ENCODE measurements at regions not wholly inside any gene's neighbourhood (a gene's known extent, or its start where the extent isn't known, plus 50 kb on each side); places are given as distances from the start of the nearest gene placed in this dataset.

DNA sequence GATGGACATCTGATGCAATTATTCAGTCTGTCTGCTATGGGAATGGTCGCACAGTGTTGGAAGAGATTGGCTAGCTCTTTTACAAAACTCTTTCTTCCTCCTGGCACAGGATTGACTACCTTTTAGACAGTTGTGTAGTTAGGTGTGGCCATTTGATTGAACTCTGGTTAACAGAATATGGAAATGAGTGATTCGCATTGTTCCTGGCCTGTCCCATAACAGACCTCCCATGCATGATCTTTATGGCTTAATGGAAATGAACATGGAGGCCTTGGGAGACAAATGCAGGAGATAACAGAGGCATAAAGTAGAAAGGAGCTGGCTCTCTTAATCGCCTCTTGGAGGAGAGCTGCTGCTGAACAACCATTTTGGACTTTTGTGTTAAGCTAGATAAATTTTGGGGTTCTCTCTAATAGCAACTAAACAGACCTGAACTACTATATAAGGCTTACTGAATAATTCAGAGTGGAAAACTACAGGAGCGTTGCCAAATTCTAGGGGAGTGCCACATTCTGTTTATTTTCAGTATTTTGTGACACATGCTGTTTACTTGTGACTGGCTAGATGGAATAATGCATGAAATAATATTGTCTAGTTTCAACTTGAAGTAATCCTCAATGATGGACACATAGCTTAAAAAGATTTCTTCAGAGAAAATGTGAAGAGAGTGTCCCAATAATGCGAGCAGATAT is 357.7 kb upstream of the SGO1 start (continued):
- TF ChIP-seq, protein P1, sequence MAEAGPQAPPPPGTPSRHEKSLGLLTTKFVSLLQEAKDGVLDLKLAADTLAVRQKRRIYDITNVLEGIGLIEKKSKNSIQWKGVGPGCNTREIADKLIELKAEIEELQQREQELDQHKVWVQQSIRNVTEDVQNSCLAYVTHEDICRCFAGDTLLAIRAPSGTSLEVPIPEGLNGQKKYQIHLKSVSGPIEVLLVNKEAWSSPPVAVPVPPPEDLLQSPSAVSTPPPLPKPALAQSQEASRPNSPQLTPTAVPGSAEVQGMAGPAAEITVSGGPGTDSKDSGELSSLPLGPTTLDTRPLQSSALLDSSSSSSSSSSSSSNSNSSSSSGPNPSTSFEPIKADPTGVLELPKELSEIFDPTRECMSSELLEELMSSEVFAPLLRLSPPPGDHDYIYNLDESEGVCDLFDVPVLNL (CRISPR knock-in tag; IDR thresholded peaks at IDR 0.05; ENCODE audit: borderline replicate concordance, low read depth) = no peak
- TF ChIP-seq ZNF263 (CRISPR knock-in tag; IDR thresholded peaks at IDR 0.05; ENCODE audit: low read depth) (no peak), RELA (CRISPR knock-in tag; IDR thresholded peaks at IDR 0.05; ENCODE audit: borderline replicate concordance) (no peak), ZBTB21 (CRISPR knock-in tag; IDR thresholded peaks at IDR 0.05; ENCODE audit: borderline replicate concordance) (no peak)

DNA sequence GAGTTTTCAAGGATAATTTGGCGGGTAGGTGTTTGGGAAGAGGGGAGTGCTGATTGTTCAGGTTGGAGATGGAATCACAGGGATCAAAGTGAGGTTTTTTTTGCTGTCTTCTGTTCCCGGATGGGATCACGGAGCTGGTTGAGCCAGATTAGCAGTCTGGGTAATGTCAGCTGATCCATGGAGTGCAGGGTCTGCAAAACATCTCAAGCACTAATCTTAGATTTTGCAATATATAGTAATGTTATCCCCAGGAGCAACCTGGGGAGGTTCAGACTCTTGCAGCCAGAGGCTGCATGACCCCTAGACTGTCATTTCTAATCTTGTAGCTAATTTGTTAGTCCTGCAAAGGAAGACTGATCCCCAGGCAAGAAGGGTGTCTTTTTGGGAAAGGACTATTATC is 354.1 kb upstream of the SGO1 start:
- H3K27me3 Mint-ChIP-seq (ENCODE audit: low read depth) = no peaks in the 10 kb centered on the region
- POLR2A ChIA-PET = no interaction called here
- DNase-seq (ENCODE audit: low spot score) (no peak), ATAC-seq (no peak)
- H3K27ac Mint-ChIP-seq = peak overlapping the region; percentile 22; the same call in 1 of the 2 replicates
- H3K4me1 Mint-ChIP-seq = peaks cover 12% of the 10 kb centered on the region
- H3K9me3 Mint-ChIP-seq = no peaks in the 10 kb centered on the region
- H3K4me3 Mint-ChIP-seq = no peak overlapping the region
- TF ChIP-seq ESRRA (CRISPR knock-in tag; IDR thresholded peaks at IDR 0.05; ENCODE audit: borderline replicate concordance) (no peak), ZNF317 (CRISPR knock-in tag; IDR thresholded peaks at IDR 0.05; ENCODE audit: borderline replicate concordance, low read depth) (no peak), ZNF138 (CRISPR knock-in tag; conservative IDR thresholded peaks at IDR 0.05) (no peak), FOXK1 (CRISPR knock-in tag; IDR thresholded peaks at IDR 0.05) (no peak), IRF2 (CRISPR knock-in tag; IDR thresholded peaks at IDR 0.05; ENCODE audit: borderline replicate concordance, low read depth) (no peak), MXD4 (CRISPR knock-in tag; IDR thresholded peaks at IDR 0.05; ENCODE audit: borderline replicate concordance) (no peak), ZNF219 (CRISPR knock-in tag; IDR thresholded peaks at IDR 0.05; ENCODE audit: borderline replicate concordance) (no peak)
- TF ChIP-seq, protein P2, sequence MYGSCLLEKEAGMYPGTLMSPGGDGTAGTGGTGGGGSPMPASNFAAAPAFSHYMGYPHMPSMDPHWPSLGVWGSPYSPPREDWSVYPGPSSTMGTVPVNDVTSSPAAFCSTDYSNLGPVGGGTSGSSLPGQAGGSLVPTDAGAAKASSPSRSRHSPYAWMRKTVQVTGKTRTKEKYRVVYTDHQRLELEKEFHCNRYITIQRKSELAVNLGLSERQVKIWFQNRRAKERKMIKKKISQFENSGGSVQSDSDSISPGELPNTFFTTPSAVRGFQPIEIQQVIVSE (CRISPR knock-in tag; IDR thresholded peaks at IDR 0.05; ENCODE audit: borderline replicate concordance) = no peak
- TF ChIP-seq, protein P3, sequence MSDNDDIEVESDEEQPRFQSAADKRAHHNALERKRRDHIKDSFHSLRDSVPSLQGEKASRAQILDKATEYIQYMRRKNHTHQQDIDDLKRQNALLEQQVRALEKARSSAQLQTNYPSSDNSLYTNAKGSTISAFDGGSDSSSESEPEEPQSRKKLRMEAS (CRISPR knock-in tag; IDR thresholded peaks at IDR 0.05) = no peak
- TF ChIP-seq, protein P4, sequence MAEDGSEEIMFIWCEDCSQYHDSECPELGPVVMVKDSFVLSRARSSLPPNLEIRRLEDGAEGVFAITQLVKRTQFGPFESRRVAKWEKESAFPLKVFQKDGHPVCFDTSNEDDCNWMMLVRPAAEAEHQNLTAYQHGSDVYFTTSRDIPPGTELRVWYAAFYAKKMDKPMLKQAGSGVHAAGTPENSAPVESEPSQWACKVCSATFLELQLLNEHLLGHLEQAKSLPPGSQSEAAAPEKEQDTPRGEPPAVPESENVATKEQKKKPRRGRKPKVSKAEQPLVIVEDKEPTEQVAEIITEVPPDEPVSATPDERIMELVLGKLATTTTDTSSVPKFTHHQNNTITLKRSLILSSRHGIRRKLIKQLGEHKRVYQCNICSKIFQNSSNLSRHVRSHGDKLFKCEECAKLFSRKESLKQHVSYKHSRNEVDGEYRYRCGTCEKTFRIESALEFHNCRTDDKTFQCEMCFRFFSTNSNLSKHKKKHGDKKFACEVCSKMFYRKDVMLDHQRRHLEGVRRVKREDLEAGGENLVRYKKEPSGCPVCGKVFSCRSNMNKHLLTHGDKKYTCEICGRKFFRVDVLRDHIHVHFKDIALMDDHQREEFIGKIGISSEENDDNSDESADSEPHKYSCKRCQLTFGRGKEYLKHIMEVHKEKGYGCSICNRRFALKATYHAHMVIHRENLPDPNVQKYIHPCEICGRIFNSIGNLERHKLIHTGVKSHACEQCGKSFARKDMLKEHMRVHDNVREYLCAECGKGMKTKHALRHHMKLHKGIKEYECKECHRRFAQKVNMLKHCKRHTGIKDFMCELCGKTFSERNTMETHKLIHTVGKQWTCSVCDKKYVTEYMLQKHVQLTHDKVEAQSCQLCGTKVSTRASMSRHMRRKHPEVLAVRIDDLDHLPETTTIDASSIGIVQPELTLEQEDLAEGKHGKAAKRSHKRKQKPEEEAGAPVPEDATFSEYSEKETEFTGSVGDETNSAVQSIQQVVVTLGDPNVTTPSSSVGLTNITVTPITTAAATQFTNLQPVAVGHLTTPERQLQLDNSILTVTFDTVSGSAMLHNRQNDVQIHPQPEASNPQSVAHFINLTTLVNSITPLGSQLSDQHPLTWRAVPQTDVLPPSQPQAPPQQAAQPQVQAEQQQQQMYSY (CRISPR knock-in tag; IDR thresholded peaks at IDR 0.05) = no peak
- no peaks in the 10 kb centered on the region for H3K36me3 Mint-ChIP-seq
- CTCF ChIA-PET = no interaction called here

DNA sequence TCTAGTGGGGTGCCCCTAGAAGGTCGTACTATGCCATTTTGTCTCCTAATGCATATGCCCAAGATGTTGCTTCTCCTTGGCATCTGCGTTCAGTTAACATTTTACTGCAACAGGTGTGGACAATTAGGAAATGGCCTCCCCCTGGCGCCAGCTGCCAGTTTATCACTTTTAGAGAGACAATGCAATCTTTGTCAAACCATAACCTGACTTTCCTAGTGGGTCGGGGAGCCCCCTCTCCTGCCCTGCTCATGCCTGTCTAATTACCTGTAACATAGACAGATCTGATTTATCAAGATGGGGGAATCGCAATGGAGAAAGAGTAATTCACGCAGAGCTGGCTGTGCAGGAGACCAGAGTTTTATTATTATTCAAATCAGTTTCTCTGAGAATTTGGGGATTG is 353.7 kb upstream of the SGO1 start:
- no peaks in the 10 kb centered on the region for H3K27me3 Mint-ChIP-seq (ENCODE audit: low read depth)
- H3K27ac Mint-ChIP-seq = peak overlapping the region; percentile 22; the same call in 1 of the 2 replicates
- H3K4me3 Mint-ChIP-seq = no peak overlapping the region
- DNase-seq (ENCODE audit: low spot score) (no peak), ATAC-seq (no peak)
- no peaks in the 10 kb centered on the region for H3K9me3 Mint-ChIP-seq
- H3K4me1 Mint-ChIP-seq = peaks cover 15% of the 10 kb centered on the region
- no peaks in the 10 kb centered on the region for H3K36me3 Mint-ChIP-seq
- TF ChIP-seq NFATC4 (CRISPR knock-in tag; IDR thresholded peaks at IDR 0.05) = no peak
- no peak for TF ChIP-seq RELA (CRISPR knock-in tag; IDR thresholded peaks at IDR 0.05; ENCODE audit: borderline replicate concordance)
- TF ChIP-seq ZBTB21 (CRISPR knock-in tag; IDR thresholded peaks at IDR 0.05; ENCODE audit: borderline replicate concordance) = no peak
- TF ChIP-seq SOX15 (CRISPR knock-in tag; IDR thresholded peaks at IDR 0.05) = no peak
- no peak for TF ChIP-seq ZNF219 (CRISPR knock-in tag; IDR thresholded peaks at IDR 0.05; ENCODE audit: borderline replicate concordance)
- CTCF ChIA-PET = no interaction called here
- POLR2A ChIA-PET = no interaction called here
